ENCODE measurements at regions not wholly inside any gene's neighbourhood (a gene's known extent, or its start where the extent isn't known, plus 50 kb on each side); places are given as distances from the start of the nearest gene placed in this dataset.
"Not testable (repeated sequence)": the region's sequence is repeated elsewhere in the genome, so short reads cannot be mapped to it uniquely, and the experiment has no call there.

DNA sequence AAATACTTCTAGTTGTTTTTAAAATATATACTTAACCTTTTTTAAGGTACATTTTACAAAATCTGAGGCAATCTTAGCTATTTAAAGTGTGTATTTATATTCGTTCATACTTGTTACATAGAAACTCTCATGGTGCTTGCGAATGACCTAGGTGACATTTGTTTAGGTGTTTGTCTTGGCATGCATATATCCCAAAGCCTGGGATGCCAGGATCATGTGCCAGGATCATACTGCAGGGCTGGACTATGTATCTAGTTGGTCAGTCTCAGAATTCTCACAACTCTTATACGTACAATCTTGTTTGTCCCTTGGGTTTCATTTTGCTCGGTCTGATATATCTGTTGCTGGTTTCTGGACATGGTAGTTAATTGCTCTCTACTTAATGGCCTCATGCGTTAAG is 109.9 kb upstream of the WIPF3 start:
- DNase-seq (ENCODE audit: low read depth in 2 of 3, low spot score in 2 of 3) = not testable (repeated sequence)

DNA sequence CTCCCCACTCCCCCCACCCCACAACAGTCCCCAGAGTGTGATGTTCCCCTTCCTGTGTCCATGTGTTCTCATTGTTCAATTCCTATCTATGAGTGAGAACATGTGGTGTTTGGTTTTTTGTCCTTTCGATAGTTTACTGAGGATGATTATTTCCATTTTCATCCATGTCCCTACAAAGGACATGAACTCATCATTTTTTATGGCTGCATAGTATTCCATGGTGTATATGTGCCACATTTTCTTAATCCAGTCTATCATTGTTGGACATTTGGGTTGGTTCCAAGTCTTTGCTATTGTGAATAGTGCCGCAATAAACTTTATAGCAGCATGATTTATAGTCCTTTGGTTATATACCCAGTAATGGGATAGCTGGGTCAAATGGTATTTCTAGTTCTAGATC is 106.6 kb upstream of the WIPF3 start:
- DNase-seq (ENCODE audit: low read depth in 2 of 3, low spot score in 2 of 3) = not testable (repeated sequence)

DNA sequence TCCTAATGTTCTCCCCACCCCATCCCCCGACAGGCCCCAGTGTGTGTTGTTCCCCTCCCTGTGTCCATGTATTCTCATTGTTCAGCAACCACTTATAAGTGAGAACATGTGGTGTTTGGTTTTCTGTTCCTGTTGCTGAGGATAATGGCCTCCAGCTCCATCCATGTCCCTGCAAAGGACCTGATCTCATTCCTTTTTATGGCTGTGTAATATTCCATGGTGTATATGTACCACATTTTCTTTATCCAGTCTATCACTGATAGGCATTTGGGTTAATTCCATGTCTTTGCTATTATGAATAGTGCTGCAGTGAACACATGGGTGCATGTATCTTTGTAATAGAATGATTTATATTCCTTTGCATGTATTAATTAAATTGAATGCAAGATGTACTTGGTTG is 104.8 kb upstream of the WIPF3 start:
- not testable (repeated sequence) for DNase-seq (ENCODE audit: low read depth in 2 of 3, low spot score in 2 of 3)

DNA sequence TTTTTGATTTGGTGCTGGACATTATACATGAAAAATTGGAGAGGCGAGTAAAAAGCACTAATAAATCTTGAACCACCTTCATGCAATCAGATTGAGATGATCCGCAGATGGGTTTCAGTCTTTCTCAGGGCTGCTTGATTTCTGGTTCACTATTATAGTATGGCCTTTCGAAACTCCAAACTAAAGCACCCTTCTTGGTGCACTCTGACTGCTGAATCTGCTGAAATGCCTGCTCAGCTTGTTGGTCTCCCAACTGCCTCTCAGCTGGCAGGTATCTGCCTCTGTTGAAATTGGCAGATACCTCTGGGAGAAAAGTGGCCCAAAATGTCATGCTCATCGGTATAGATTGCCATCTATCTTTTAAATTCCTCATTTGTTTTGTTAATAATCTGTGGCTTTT is 102.5 kb upstream of the WIPF3 start:
- not testable (repeated sequence) for DNase-seq (ENCODE audit: low read depth in 2 of 3, low spot score in 2 of 3)

DNA sequence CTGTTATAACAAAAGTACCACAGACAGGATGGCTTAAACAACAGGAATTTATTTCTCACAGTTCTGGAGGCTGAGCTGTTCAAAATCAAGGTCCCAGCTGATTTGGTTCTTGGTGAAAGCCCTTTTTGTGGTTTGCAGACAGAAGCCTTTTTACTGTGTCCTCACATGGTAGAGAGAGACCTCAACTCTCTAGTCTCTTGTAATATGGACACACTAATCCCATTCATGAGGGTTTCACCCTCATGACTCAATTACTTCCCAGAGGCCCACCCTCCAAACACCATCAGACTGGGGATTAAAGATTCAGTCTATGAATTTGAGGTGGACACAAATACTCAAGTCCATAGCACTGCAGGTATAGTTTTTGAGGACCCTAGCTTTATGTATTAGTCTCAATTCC is 97.3 kb upstream of the WIPF3 start:
- DNase-seq (ENCODE audit: low read depth in 2 of 3, low spot score in 2 of 3) = not testable (repeated sequence)

DNA sequence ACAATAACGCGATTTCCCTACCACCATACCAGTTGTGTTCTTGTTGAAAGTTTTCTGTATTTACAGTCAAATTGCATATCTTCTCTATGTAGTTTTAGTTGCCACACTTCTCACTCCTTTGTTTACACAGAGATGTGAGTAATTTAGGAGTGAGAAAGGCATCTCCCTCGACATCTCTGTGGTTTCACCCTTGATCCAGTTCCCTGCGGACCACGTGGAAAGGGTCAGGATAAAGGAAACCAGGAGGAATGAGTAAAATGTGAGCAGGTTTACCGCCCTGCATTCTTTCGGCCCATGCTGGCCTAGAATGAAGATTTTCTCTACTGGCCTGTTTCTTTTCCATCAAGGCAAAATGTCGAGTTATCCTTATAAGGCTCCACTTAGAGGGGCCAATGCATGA is 83.2 kb upstream of the WIPF3 start:
- not testable (repeated sequence) for DNase-seq (ENCODE audit: low read depth in 2 of 3, low spot score in 2 of 3)

DNA sequence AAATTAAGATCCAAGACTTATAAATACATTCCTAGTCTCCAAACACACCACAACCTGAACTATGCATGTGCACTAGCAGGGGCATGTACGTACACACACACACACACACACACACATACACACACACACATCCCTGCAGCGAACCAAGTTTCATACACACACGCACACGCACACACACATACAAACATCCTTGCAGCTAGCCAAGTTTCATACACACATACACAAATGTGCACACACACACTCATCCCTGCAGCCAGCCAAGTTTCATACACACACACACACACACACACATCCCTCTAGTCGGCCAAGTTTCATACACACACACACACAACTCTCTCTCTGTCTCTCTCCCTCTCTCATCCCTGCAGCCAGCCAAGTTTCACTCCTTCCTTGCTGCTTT is 82.7 kb upstream of the WIPF3 start:
- no peak for DNase-seq (ENCODE audit: low read depth in 2 of 3, low spot score in 2 of 3)

DNA sequence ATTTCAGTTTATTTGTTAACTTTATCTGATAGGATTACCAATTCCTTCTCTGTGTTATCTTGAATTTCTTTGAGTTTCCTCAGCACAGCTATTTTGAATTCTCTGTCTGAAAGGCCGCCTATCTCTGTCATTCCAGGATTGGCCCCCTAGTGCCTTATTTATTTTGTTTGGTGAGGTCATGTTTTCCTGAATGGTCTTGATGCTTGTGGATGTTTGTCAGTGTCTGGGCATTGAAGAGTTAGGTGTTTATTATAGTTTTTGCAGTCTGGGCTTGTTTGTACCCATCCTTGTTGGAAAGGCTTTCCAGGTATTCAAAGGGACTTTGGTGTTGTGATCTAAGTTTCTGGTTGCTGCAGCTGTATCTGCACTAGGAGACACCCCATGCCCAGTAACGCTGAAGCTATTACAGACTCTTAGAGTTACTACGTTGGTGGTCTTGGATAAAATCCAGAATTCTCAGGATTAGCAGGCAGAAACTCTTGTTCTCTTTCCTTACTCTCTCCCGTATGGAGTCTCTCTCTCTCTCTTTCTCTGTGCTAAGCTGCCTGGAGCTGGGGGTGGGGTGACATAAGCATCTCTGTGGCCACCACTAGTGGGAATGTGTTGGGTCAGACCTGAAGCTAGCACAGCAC is 76.7 kb upstream of the WIPF3 start:
- DNase-seq (ENCODE audit: low read depth in 2 of 3, low spot score in 2 of 3) = not testable (repeated sequence)

DNA sequence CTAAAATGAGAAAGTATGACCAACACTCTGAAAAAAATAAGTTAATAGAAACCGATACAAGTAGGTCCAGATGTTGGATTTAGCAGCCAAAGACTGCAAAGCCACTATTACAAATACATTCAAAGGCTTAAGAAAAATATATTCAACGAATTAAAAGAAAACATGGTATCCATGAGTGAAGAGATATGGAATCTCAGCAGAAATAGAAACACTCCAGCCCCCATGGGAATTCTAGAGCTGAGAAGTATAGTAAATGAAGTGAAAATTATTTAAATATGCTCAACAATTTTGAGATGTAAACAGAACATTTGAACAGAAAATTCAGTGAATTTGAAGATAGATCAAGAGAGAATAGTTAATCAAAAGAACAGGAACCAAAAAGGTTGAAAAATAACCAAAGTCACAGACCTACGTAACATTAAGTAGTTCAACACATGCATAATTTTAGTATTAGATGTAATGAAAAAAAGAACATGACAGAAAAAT is 72.0 kb upstream of the WIPF3 start:
- no peak for DNase-seq (ENCODE audit: low read depth in 2 of 3, low spot score in 2 of 3)

DNA sequence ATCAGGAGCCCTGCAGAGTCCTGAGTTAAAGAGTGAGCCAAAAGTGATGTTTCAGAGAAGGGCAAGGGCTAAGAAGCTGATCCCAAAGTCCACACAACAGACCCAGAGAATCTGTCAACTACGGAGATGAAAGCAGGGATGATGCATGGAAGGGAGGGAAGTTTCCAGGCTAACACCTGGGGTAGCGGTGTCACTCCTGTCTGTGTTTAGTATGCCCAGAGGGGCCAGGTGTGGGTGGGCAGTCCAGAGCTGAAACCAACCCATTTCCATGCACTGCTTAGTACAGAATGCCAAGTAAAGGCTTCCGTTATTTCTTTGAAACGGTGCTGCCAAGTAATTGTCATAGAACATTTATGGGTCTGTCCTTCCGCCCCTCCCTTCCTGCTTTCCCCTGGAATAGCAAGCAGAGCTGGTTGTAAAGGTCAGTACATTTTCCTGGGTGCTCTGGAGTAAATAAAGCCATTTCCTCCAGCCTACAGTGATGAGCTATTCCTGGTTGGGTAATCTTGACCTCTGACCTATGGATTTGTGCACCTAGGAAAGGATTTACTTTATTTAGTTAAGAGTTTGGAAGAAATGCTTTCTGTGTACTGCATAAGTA is 58.6 kb upstream of the WIPF3 start:
- not testable (repeated sequence) for DNase-seq (ENCODE audit: low read depth in 2 of 3, low spot score in 2 of 3)

DNA sequence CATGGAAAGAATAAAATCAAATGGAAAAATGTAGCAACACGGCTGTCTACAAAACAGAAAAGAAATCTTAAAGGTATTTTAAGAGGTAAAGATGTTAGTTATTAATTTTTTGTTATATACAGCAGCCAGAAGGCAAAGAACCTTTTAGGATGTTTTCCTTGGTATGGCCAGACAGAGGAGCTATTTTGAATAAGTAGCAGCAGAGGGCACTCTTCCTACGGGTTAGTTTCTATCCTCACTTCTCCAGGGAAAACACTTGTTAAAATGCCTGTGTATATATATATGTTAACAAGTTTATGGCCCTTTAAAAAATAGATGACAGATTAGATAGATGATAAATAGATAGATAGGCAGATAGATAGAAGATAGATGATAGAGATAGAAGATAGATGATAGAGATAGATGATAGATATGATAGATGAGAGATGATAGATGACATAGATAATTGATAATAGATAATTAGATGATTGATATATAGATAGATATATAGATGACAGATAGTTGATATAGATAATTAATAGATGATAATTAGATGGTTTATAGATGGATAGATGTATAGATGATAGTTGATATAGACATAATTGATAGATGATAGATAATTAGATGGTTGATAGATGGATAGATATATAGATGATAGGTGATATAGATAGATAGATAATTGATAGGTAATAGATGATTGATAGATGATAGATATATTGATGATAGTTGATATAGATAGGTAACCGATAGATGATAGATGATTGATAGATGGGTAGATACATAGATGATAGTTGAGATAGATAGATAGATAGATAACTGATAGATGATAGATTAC is 57.8 kb upstream of the WIPF3 start:
- no peak for DNase-seq (ENCODE audit: low read depth in 2 of 3, low spot score in 2 of 3)

DNA sequence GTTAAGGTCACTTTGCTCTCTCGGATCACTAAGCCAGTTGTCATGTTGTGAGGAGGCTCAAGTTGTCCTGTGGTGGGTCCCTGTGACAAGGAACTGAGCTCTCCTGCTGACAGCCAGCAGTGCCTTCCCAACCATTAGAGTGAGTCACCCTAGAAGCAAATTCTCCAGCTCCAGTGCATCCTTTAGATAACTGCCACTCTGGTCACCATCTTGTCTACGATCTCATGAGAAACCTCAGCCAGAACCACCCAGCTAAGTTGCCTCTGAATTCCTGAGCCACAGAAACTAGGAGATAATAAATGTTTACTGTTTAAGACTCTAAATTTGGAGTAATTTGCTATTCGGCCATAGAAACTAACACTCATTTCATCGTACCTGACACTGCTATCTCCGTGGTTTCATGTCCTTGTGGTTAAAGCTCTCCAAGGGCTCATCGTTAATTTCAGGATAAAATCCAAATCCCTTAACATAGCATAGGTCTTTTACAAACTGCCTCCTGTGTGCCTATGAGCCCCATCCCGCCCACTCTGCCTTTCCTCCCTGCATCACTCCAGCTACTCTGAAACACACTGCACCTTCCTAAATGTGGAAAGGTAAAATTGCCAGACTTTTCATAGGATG is 56.5 kb upstream of the WIPF3 start:
- no peak for DNase-seq (ENCODE audit: low read depth in 2 of 3, low spot score in 2 of 3)

DNA sequence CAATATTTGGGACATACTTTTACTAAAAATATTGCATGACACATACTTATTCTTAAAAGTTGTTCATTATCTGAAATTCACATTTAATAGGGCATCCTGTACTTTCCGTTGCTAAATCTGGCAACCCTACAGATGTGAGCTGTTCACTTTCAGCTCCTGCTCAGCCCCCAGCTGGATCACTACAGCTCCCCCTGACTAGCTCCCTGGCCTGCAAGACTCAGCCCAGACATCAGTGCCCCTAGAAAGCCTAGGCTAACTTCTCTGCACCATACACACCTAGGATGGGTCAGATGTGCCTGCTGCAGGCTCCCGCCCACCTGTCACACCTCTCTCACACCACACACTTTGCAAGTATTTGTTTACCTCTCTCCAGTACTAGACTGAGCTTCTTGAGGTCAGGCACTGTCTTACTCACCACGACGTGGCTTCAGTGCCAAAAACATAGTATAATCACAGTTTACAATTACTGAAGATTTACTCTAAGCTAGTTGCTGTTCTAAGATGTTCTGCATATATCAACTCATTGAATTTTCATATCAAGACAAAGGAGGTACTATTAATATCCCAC is 55.9 kb upstream of the WIPF3 start:
- not testable (repeated sequence) for DNase-seq (ENCODE audit: low read depth in 2 of 3, low spot score in 2 of 3)

DNA sequence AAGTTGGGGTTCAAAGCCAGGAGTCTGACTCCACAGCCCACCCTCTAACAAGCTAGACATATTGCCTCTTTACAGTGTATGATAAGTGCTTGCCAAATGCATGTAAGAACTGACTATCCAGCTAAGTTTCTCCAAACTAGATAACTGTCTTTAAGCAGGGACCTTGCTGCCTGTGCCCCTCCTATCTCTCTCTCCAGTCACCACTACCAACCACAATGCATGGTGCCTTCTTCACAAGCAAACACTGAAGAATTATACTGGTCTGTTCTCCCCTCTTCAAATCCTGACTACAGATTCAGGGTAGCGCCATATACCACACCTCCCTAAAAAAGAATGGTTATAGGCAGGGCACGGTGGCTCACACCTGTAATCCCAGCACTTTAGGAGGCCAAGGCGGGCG is 55.3 kb upstream of the WIPF3 start:
- not testable (repeated sequence) for DNase-seq (ENCODE audit: low read depth in 2 of 3, low spot score in 2 of 3)

DNA sequence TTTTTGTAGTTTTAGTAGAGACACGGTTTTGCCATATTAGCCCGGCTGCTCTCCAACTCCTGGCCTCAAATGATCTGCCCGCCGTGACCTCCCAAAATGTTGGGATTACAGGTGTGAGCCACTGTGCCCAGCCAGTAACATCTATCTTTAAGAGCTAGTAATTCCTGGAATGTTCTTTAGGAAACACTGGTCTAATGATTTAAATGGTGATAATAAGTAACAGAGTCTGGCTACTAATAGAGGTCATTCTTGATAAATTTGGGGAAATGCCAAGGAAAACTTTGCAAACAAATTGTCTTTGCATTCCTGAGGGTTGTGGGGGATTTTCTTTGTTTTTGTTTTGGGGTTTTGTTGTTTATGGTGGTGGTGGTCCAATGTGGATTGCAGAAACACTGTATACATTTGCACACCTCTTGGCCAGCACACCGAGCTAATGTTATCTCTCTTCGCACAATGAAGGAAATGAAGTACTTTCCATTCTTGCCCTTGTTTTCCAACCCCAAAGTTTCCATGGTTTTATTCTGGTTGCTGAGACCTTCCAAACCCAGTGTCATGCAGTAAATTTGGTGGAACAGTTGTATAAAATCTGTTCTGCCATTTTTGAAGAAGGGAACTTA is 51.3 kb upstream of the WIPF3 start:
- DNase-seq (ENCODE audit: low read depth in 2 of 3, low spot score in 2 of 3) = no peak

Measured in activated CD8-positive, alpha-beta memory T cell treated with anti-CD3 and anti-CD28 coated beads for 48 hours (primary cell).